Neural crest cell (in vitro differentiated cells): ENCODE measurements at regions not wholly inside any gene's neighbourhood (a gene's known extent, or its start where the extent isn't known, plus 50 kb on each side); places are given as distances from the start of the nearest gene placed in this dataset.

Source experiments
- DNase-seq: peaks from one replicate; pipeline ENCODE4 v3.0.0; 2021; ENCODE audit warnings: low read depth, mixed read lengths, low spot score
- H3K27ac Mint-ChIP-seq: one replicate; pipeline ENCODE4 v1.8.0; 2021; ENCODE audit warnings: mild to moderate bottlenecking, mixed read lengths; ENCODE audit not compliant: unreplicated experiment
- H3K27me3 Mint-ChIP-seq: 2 replicates; pipeline ENCODE4 v1.8.0; 2021; ENCODE audit warnings: low read depth, mild to moderate bottlenecking, mixed read lengths
- H3K36me3 Mint-ChIP-seq: 2 replicates; pipeline ENCODE4 v1.8.0; 2021; ENCODE audit warnings: low read depth, mild to moderate bottlenecking, mixed read lengths
- H3K4me1 Mint-ChIP-seq: 2 replicates; pipeline ENCODE4 v1.8.0; 2021; ENCODE audit warnings: mixed read lengths
- H3K4me3 Mint-ChIP-seq: one replicate; pipeline ENCODE4 v1.8.0; 2021; ENCODE audit warnings: mild to moderate bottlenecking, mixed read lengths
- H3K9me3 Mint-ChIP-seq: 2 replicates; pipeline ENCODE4 v1.8.0; 2021; ENCODE audit warnings: mixed read lengths
- TF ChIP-seq, protein P1 (sequence below): fragments of 200-600 bp; sonication (generic); conservative IDR thresholded peaks from 2 replicates; pipeline ENCODE4 v1.5.0; 2021; ENCODE audit warnings: antibody characterized with exemption, mild to moderate bottlenecking

DNA sequence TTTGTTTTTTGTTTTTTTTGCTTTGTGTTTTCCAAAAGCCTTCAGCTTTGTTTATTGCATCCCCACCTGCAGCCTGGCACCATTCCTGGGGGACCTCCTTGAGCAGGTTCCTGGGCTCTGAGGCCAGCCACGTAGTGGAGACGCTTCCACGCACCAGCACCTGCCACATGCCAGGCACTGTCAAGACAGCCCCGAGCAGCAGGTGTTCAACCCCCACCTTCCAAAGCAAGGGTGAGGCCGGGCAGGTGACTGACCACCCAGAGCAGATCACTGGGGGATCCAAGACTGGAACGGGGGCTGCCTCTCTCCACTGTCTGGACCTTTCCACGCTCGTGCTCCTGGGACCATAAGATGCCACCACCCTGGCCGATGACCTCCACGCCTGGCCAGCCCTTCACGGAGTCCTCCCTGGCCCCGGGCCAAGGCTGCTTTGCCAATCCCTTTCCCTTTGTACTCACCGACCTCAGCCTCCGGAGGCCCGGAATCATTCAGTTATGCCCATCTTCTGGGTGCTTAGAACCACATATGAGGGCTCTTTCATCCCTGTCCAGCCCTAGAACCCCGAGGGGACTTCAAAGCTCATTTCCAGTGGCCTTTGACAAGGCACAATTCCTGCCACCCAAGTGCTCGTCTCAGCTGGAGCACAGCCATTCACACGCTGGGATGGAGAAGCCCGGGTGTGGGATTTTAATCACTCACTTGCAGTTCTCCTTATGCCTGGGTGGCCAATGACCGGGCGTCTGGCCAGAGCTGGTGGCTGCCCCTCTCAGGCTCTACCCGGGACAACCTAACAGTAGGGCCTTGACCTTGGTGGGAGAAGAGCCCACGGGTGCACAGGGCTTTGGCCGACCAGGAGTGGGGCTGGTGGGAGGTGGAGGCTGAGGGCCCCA is 330.8 kb downstream of the NPHP4 start:
- Mint-ChIP-seq H3K4me3 (no peak overlapping the region), H3K9me3 (no peaks in the 10 kb centered on the region), H3K36me3 (no peaks in the 10 kb centered on the region), H3K27me3 (peaks cover 9% of the 10 kb centered on the region), H3K4me1 (no peaks in the 10 kb centered on the region), H3K27ac (peak overlapping the region; percentile 46)
- DNase-seq, result no peak
- TF ChIP-seq, protein P1, sequence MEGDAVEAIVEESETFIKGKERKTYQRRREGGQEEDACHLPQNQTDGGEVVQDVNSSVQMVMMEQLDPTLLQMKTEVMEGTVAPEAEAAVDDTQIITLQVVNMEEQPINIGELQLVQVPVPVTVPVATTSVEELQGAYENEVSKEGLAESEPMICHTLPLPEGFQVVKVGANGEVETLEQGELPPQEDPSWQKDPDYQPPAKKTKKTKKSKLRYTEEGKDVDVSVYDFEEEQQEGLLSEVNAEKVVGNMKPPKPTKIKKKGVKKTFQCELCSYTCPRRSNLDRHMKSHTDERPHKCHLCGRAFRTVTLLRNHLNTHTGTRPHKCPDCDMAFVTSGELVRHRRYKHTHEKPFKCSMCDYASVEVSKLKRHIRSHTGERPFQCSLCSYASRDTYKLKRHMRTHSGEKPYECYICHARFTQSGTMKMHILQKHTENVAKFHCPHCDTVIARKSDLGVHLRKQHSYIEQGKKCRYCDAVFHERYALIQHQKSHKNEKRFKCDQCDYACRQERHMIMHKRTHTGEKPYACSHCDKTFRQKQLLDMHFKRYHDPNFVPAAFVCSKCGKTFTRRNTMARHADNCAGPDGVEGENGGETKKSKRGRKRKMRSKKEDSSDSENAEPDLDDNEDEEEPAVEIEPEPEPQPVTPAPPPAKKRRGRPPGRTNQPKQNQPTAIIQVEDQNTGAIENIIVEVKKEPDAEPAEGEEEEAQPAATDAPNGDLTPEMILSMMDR, result no peak

DNA sequence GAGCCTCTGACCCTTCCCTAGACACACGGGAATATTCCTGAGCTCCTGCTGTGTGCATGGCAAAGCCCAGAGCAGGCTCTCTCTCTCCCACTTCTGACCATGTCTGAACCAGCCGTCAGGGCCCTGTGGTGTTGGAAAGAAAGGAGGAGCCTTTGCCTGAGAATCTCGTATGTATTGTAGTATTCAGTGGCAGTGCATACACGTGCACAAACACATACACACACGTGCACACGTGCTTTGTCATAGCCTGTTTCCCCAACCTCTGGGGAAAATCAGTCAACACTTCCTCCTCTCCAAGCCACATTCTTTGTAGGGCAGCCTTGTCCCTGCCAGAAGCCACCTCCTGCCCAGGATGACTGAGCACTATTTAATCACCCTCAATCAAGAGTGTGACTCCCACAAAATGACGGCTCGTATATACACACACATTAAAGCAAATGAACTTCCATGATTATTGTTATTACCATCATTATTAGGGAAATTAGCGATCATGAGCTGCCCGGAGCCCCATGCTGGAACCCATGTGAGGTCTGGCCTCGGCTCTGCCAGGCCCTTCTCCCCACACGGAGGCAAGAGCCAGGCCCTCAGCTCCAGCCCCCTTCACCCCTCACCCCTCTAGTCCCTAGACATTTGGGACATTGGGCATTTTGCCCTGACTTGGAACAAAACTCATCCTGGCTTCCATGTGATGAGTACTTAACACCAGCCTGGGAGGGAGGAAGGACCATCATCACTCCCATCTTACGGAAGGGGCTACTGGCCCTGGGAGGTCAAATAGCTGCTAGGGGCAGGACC is 331.9 kb downstream of the NPHP4 start:
- H3K27me3 Mint-ChIP-seq, result peaks cover 6% of the 10 kb centered on the region
- no peaks in the 10 kb centered on the region for H3K36me3 Mint-ChIP-seq
- no peaks in the 10 kb centered on the region for H3K9me3 Mint-ChIP-seq
- DNase-seq, result no peak
- TF ChIP-seq, protein P1, result no peak
- no peak overlapping the region for H3K27ac Mint-ChIP-seq
- H3K4me1 Mint-ChIP-seq, result no peaks in the 10 kb centered on the region
- no peak overlapping the region for H3K4me3 Mint-ChIP-seq

DNA sequence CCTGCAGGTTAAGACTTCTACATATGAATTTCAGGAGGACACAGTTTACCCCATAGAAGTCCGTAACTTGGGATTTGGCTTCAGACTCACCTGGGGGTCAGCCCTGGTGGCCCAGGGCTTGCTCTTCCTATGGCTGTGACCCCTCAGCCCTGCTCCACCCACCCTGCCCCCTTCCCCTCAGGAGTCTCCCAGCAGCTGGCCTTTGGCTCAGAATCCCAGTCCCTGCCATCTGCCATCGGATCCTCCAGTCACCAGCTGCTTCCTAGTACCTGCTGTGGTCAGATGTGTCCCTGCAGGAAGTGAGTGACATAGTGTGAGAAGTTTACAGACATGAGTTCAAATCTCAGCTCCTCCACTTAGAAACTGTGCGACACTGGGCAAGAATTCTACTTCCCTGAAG is 332.6 kb downstream of the NPHP4 start:
- Mint-ChIP-seq H3K4me1 (no peaks in the 10 kb centered on the region), H3K9me3 (no peaks in the 10 kb centered on the region), H3K36me3 (no peaks in the 10 kb centered on the region), H3K4me3 (no peak overlapping the region), H3K27me3 (peaks cover 6% of the 10 kb centered on the region), H3K27ac (no peak overlapping the region)
- TF ChIP-seq, protein P1, result no peak
- DNase-seq, result no peak

DNA sequence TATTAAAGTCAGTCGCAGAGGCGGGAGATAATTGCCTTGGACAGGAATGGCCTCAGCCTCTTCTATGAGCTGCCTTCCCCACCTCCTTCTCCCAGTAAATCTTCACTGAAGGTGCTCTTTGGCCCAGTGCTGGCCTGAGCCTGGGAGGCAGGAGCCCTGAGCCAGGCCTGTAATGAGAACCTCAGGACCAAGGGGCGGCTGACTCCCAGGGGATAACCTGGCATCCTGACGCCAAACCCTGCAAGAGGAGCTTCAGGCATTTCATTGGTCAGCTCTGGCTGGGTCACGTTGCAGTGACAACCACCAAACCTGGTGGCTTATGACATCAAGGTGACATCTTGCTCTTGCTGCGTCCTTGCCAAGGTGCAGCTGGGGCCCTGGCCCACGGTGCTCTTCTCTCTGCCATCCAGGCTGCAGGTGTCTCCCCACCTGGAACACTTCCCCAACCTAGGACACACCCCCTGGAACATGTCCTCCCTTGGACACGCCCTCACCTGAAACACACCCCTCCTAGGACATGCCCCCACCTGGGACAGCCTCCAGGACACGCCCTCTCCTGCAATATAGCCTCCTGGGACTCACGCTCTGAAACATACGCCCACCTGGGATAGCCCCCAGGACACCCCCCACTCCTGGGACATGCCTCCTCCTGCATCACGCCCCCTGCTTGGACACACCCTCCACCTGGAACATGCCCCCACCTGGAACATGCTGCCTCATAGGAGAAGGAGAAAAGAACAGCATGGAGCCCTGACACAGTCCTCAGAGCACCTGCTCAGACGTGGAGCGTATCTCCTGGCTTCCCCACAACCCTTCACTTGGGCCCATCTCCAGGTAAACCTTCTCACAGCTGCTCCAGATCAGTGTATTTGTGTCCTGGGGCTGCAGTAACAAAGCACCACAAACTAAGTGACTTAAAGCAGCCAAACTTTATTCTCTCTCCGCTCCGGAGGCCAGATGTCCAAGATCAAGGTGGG is 333.6 kb downstream of the NPHP4 start:
- DNase-seq, result no peak
- Mint-ChIP-seq H3K9me3 (no peaks in the 10 kb centered on the region), H3K4me1 (no peaks in the 10 kb centered on the region), H3K27ac (no peak overlapping the region), H3K36me3 (no peaks in the 10 kb centered on the region), H3K27me3 (peaks cover 10% of the 10 kb centered on the region), H3K4me3 (no peak overlapping the region)
- TF ChIP-seq, protein P1, result no peak
